ENCODE measurements at regions not wholly inside any gene's neighbourhood (a gene's known extent, or its start where the extent isn't known, plus 50 kb on each side); places are given as distances from the start of the nearest gene placed in this dataset.

GRCh38 chr7:17545348-17545747, 246.9 kb downstream of the AHR start:
- H3K4me3 ChIP-seq (ENCODE audit: low read depth, low read length), result no peak overlapping the region
- DNase-seq (ENCODE audit: low read depth, low spot score), result no peak
- in situ Hi-C loops (cut with HindIII; ENCODE audit: low sequenced_read_pairs), result no loop called here
- TF ChIP-seq CTCF (IDR thresholded peaks at IDR 0.05; ENCODE audit: low read depth, low read length), result no peak

GRCh38 chr7:17546189-17546588, 247.7 kb downstream of the AHR start:
- no peak for DNase-seq (ENCODE audit: low read depth, low spot score)
- in situ Hi-C loops (cut with HindIII; ENCODE audit: low sequenced_read_pairs), result no loop called here
- TF ChIP-seq CTCF (IDR thresholded peaks at IDR 0.05; ENCODE audit: low read depth, low read length), result no peak
- H3K4me3 ChIP-seq (ENCODE audit: low read depth, low read length), result no peak overlapping the region

GRCh38 chr7:17546592-17546991, 248.1 kb downstream of the AHR start:
- in situ Hi-C loops (cut with HindIII; ENCODE audit: low sequenced_read_pairs), result no loop called here
- peak; percentile 47 for DNase-seq (ENCODE audit: low read depth, low spot score)
- no peak for TF ChIP-seq CTCF (IDR thresholded peaks at IDR 0.05; ENCODE audit: low read depth, low read length)
- H3K4me3 ChIP-seq (ENCODE audit: low read depth, low read length), result no peak overlapping the region

GRCh38 chr7:17548014-17548653, 249.7 kb downstream of the AHR start:
- DNase-seq (ENCODE audit: low read depth, low spot score), result no peak
- in situ Hi-C loops (cut with HindIII; ENCODE audit: low sequenced_read_pairs), result no loop called here
- no peak overlapping the region for H3K4me3 ChIP-seq (ENCODE audit: low read depth, low read length)
- TF ChIP-seq CTCF (IDR thresholded peaks at IDR 0.05; ENCODE audit: low read depth, low read length), result no peak

GRCh38 chr7:17549406-17549805, 251.0 kb downstream of the AHR start:
- in situ Hi-C loops (cut with HindIII; ENCODE audit: low sequenced_read_pairs), result no loop called here
- H3K4me3 ChIP-seq (ENCODE audit: low read depth, low read length), result no peak overlapping the region
- DNase-seq (ENCODE audit: low read depth, low spot score), result no peak
- no peak for TF ChIP-seq CTCF (IDR thresholded peaks at IDR 0.05; ENCODE audit: low read depth, low read length)

GRCh38 chr7:17552373-17552772, 253.9 kb downstream of the AHR start:
- DNase-seq (ENCODE audit: low read depth, low spot score), result no peak
- H3K4me3 ChIP-seq (ENCODE audit: low read depth, low read length), result no peak overlapping the region
- no peak for TF ChIP-seq CTCF (IDR thresholded peaks at IDR 0.05; ENCODE audit: low read depth, low read length)
- in situ Hi-C loops (cut with HindIII; ENCODE audit: low sequenced_read_pairs), result no loop called here

All from astrocyte of the spinal cord (primary cell).